Osteocyte (in vitro differentiated cells): ENCODE measurements at regions not wholly inside any gene's neighbourhood (a gene's known extent, or its start where the extent isn't known, plus 50 kb on each side); places are given as distances from the start of the nearest gene placed in this dataset.
"Not testable (repeated sequence)": the region's sequence is repeated elsewhere in the genome, so short reads cannot be mapped to it uniquely, and the experiment has no call there.

ENCODE experiments used
- DNase-seq: peaks from one replicate; pipeline ENCODE4 v3.0.0; 2021; ENCODE audit warnings: mixed read lengths; ENCODE audit not compliant: unreplicated experiment; ENCODE audit errors: extremely low spot score
- H3K27ac Mint-ChIP-seq: one replicate; pipeline ENCODE4 v1.8.0; 2021; ENCODE audit warnings: mild to moderate bottlenecking, mixed read lengths; ENCODE audit not compliant: unreplicated experiment
- H3K27me3 Mint-ChIP-seq: one replicate; pipeline ENCODE4 v1.8.0; 2021; ENCODE audit warnings: mixed read lengths; ENCODE audit not compliant: unreplicated experiment
- H3K36me3 Mint-ChIP-seq: one replicate; pipeline ENCODE4 v1.8.0; 2021; ENCODE audit warnings: mixed read lengths; ENCODE audit not compliant: unreplicated experiment
- H3K4me1 Mint-ChIP-seq: one replicate; pipeline ENCODE4 v1.8.0; 2021; ENCODE audit warnings: mixed read lengths; ENCODE audit not compliant: unreplicated experiment
- H3K4me3 Mint-ChIP-seq: one replicate; pipeline ENCODE4 v1.8.0; 2021; ENCODE audit warnings: mild to moderate bottlenecking, moderate library complexity, mixed read lengths; ENCODE audit not compliant: unreplicated experiment
- H3K9me3 Mint-ChIP-seq: one replicate; pipeline ENCODE4 v1.8.0; 2021; ENCODE audit warnings: mixed read lengths; ENCODE audit not compliant: unreplicated experiment
- CTCF ChIP-seq: fragments of 200-600 bp; sonication (generic); IDR thresholded peaks from 2 replicates; pipeline ENCODE4 v1.5.0; 2021; ENCODE audit warnings: antibody characterized with exemption, mild to moderate bottlenecking, moderate library complexity

GRCh38 chr18:57887543-57888383 lies 84.6 kb upstream of the ATP8B1 start:
- peaks cover 10% of the 10 kb centered on the region for H3K27me3 Mint-ChIP-seq
- H3K27ac Mint-ChIP-seq = no peak overlapping the region
- no peaks in the 10 kb centered on the region for H3K4me1 Mint-ChIP-seq
- DNase-seq = peak; percentile 13
- no peaks in the 10 kb centered on the region for H3K9me3 Mint-ChIP-seq
- no peak overlapping the region for H3K4me3 Mint-ChIP-seq
- TF ChIP-seq CTCF = no peak
- peaks cover 7% of the 10 kb centered on the region for H3K36me3 Mint-ChIP-seq

- peaks cover under 1% of the 10 kb centered on the region for H3K27me3 Mint-ChIP-seq
- no peak overlapping the region for H3K4me3 Mint-ChIP-seq
- no peaks in the 10 kb centered on the region for H3K9me3 Mint-ChIP-seq
- TF ChIP-seq CTCF = no peak
- no peak for DNase-seq
- peaks cover 3% of the 10 kb centered on the region for H3K4me1 Mint-ChIP-seq
- H3K36me3 Mint-ChIP-seq = peaks cover 3% of the 10 kb centered on the region
- no peak overlapping the region for H3K27ac Mint-ChIP-seq
These were observed 82.8 kb upstream of the ATP8B1 start for GRCh38 chr18:57885931-57886330.

- Mint-ChIP-seq H3K9me3 (peaks cover 17% of the 10 kb centered on the region), H3K27me3 (no peaks in the 10 kb centered on the region), H3K4me1 (peaks cover 3% of the 10 kb centered on the region), H3K4me3 (no peak overlapping the region), H3K27ac (no peak overlapping the region), H3K36me3 (peaks cover 2% of the 10 kb centered on the region)
- no peak for TF ChIP-seq CTCF
- DNase-seq = no peak
These were observed 79.3 kb upstream of the ATP8B1 start for GRCh38 chr18:57882465-57882864.

GRCh38 chr18:57881818-57882413 lies 78.8 kb upstream of the ATP8B1 start:
- Mint-ChIP-seq H3K9me3 (peaks cover 19% of the 10 kb centered on the region), H3K27ac (no peak overlapping the region), H3K36me3 (no peaks in the 10 kb centered on the region), H3K27me3 (no peaks in the 10 kb centered on the region), H3K4me3 (no peak overlapping the region), H3K4me1 (peaks cover 3% of the 10 kb centered on the region)
- peak; percentile 95 for TF ChIP-seq CTCF
- DNase-seq = peak; percentile 89

GRCh38 chr18:57879924-57880323 lies 76.8 kb upstream of the ATP8B1 start:
- not testable (repeated sequence) for H3K4me1 Mint-ChIP-seq, H3K36me3 Mint-ChIP-seq, H3K27me3 Mint-ChIP-seq, H3K27ac Mint-ChIP-seq, H3K4me3 Mint-ChIP-seq, DNase-seq
- peaks cover 22% of the 10 kb centered on the region for H3K9me3 Mint-ChIP-seq
